GM20431 (cell line): ENCODE measurements at regions not wholly inside any gene's neighbourhood (a gene's known extent, or its start where the extent isn't known, plus 50 kb on each side); places are given as distances from the start of the nearest gene placed in this dataset.
"Not testable (repeated sequence)": the region's sequence is repeated elsewhere in the genome, so short reads cannot be mapped to it uniquely, and the experiment has no call there.

ENCODE experiments used
- in situ Hi-C: fragments of 300-500 bp; cut with MseI, MboI; formaldehyde crosslinking; loops from one replicate; pipeline ENCODE4 v1.15.0; 2020; ENCODE audit warnings: low sequenced_read_pairs; ENCODE audit not compliant: unreplicated experiment

- in situ Hi-C loops: no loop called here
Measured at GRCh38 chr3:90132197-90132596, 1024.8 kb downstream of the EPHA3 start.

- in situ Hi-C loops: no loop called here
Measured at GRCh38 chr3:90134090-90134489, 1026.7 kb downstream of the EPHA3 start.

GRCh38 chr3:90136456-90137191 is 1029.2 kb downstream of the EPHA3 start:
- in situ Hi-C loops: no loop called here

DNA sequence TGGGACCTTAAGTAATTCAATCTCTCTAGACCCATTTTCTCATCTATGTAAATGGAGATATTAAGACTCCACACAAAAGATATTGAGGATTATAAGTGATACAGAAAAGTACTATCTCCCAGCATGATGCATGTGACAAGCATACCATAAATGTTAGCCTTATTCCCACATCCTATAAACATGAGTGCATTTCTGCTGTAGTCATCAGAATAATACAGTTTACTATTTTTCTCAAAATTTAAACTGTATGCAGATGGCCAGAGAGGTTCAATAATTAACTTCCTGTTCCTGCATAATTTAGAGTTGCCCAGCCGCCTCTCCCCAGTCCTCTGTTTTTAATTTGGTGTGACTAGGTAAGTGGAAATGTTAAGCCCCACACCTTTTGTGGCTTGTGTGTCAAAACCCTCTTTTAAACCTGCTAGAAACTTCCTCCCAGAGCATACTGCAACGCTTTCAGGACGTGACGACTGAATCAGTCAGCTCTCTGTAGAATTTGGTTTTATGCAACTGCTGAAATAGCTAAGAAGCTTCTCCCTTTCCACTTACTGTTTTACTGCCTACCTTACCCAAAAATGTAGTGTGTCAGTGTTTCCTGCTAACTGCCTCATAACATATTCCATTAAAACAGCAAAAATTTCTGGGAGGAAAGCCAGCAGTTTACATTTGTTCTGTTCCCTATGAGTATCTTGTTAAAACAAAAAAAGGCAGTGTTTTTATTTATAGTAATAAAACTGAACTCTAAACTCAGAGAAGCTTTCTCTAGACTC is 1037.9 kb downstream of the EPHA3 start:
- in situ Hi-C loops: no loop called here

- in situ Hi-C loops: loop anchor here (25.0 kb wide), 1 partner anchor 1968 kb away; no protein-coding TSS in a partner anchor
Measured at GRCh38 chr3:90180096-90180495, 1072.7 kb downstream of the EPHA3 start.

DNA sequence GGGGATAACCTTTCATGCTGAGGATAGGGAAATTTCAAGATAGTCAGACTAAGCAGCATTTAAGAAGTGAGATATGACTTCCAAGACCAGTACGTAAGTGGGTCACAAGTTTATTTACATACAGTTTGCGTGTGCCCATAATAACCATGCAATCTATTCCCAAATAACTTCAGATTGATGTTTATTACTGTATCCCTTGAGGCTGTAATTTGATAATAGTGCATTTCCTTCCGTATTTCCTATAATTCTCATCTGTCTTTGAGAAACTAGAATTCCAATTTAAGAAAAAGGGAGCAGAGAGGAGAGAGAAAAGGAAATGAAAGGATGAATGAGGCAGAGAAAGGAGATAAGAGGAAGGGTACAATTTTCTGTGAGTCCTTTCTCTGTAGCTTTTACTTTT is 1073.1 kb downstream of the EPHA3 start:
- in situ Hi-C loops: loop anchor here (25.0 kb wide), 1 partner anchor 1968 kb away; no protein-coding TSS in a partner anchor

- in situ Hi-C loops: loop anchor here (25.0 kb wide), 1 partner anchor 1970 kb away; no protein-coding TSS in a partner anchor
Measured at GRCh38 chr3:90182291-90182976, 1075.0 kb downstream of the EPHA3 start.

GRCh38 chr3:90184861-90185260 is 1077.4 kb downstream of the EPHA3 start:
- in situ Hi-C loops: loop anchor here (25.0 kb wide), 1 partner anchor 1973 kb away; no protein-coding TSS in a partner anchor

GRCh38 chr3:90197383-90197782 is 1090.0 kb downstream of the EPHA3 start:
- in situ Hi-C loops: loop anchor here (25.0 kb wide), 1 partner anchor 1985 kb away; no protein-coding TSS in a partner anchor

GRCh38 chr3:90202931-90203330 is 1095.5 kb downstream of the EPHA3 start:
- in situ Hi-C loops: not testable (repeated sequence)

DNA sequence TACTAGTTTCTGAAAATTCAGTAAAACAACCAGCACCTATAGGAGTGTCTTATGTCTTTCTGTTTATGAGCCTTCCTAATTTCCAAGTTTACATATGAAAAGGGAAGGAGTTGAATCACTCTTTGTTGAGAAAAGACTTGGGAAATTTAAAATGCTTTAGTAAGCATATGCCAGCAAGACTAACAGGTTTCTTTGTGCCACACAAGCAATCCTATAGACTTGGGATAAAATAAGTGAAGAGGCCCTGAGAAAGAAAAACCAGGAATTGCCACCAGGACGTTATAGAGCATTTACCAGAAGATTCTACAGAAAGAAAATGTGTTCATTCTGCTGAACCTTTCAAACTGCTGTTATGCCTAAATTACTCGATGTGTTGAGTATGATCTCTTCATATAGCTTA is 1099.1 kb downstream of the EPHA3 start:
- in situ Hi-C loops: not testable (repeated sequence)

- in situ Hi-C loops: not testable (repeated sequence)
Measured at GRCh38 chr3:90207353-90208097, 1100.1 kb downstream of the EPHA3 start.

- in situ Hi-C loops: no loop called here
Measured at GRCh38 chr3:90221900-90222299, 1114.5 kb downstream of the EPHA3 start.

- in situ Hi-C loops: no loop called here
Measured at GRCh38 chr3:90241481-90241880, 1134.1 kb downstream of the EPHA3 start.

- in situ Hi-C loops: no loop called here
Measured at GRCh38 chr3:90253131-90253530, 1145.7 kb downstream of the EPHA3 start.

DNA sequence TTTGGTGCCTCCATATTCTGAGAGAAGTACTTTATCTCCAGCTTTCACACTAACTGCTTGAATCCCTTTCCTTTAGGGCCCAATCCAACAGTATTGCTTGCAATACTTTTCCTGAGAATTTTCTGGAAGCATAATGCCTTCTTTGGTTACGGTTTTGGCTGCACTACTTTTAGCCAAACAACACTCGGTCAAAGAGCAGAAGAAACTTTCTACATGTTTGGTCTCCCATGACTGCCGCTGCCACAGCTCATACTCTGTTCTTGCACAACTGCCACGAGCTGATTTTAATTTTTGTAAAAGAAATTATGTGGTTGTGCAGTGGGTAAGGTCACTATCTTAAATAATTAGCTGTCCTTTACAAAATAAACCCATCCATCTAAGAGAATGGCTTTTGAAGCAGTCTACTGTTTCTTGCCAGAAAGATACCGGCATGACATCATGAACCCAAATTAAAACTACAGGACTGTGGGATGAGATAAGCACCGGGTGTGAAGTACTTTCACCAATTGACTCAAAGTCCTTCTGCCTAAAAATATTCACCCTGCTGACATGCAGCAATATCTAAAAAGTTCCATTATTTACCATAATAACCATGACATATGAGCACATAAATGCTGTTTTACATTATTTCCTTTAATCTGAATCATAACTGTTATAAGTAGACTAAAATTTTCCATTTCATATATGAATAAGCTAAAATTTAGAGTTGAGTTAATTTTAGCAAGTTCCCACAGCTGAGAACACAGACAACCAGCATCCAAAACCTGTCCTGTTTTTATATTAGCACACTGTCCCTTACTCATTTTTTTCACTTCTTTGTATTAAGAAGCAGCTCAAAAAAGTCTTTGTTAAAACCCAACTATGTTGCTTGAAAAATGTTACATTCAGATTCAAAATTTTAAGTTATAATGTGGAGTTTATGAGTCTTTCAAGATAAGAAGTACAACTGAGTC is 1154.3 kb downstream of the EPHA3 start:
- in situ Hi-C loops: no loop called here
